ENCODE measurements at regions not wholly inside any gene's neighbourhood (a gene's known extent, or its start where the extent isn't known, plus 50 kb on each side); places are given as distances from the start of the nearest gene placed in this dataset.

DNA sequence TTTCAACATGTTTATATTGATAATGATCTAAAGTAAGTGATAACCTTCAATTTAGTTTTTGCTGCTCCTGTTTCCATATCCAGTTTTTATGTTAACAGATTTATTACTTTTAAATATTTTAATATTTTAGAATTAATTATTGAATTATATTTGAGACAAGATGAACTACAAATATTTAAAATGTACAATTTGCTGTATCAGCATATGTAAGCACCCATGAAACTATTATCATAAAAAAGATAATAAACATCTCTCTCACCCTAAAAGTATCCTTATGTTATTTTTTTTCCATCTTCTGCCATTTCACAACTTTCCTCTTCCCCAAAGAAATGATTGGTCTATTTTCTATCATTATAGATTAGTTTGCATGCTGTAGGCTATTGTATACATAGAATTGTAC lies 1426.6 kb upstream of the PRR20A start:
- H3K27ac ChIP-seq: no peak overlapping the region
- no peaks in the 10 kb centered on the region for H3K36me3 ChIP-seq
- no peaks in the 10 kb centered on the region for H3K9me3 ChIP-seq (ENCODE audit: severe bottlenecking)
- no peaks in the 10 kb centered on the region for H3K27me3 ChIP-seq (ENCODE audit: insufficient read depth, low read depth, severe bottlenecking)
- no peak overlapping the region for H3K4me3 ChIP-seq (ENCODE audit: low read depth, low read length)
- TF ChIP-seq, protein P1, sequence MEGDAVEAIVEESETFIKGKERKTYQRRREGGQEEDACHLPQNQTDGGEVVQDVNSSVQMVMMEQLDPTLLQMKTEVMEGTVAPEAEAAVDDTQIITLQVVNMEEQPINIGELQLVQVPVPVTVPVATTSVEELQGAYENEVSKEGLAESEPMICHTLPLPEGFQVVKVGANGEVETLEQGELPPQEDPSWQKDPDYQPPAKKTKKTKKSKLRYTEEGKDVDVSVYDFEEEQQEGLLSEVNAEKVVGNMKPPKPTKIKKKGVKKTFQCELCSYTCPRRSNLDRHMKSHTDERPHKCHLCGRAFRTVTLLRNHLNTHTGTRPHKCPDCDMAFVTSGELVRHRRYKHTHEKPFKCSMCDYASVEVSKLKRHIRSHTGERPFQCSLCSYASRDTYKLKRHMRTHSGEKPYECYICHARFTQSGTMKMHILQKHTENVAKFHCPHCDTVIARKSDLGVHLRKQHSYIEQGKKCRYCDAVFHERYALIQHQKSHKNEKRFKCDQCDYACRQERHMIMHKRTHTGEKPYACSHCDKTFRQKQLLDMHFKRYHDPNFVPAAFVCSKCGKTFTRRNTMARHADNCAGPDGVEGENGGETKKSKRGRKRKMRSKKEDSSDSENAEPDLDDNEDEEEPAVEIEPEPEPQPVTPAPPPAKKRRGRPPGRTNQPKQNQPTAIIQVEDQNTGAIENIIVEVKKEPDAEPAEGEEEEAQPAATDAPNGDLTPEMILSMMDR (IDR thresholded peaks at IDR 0.05; ENCODE audit: low read depth, low read length): no peak
- no peak for DNase-seq

DNA sequence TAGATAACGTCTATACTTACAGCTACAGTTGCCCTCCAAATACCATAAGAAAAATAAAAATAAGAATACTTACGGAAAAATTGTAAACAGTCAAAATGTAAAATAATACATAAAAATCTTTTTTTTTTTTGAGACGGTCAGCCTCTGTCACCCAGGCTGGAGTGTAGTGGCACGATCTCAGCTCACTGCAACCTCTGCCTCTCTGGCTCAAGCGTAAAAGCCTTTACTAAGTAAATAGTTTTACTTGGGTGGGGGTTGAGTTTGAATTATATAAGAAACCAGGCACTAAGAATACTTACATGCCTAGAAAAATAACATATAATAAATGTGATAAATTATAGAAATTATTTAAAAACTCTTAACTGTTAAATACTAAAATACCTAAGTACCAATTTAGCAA lies 1413.0 kb upstream of the PRR20A start:
- Histone ChIP-seq H3K27me3 (ENCODE audit: insufficient read depth, low read depth, severe bottlenecking) (no peaks in the 10 kb centered on the region), H3K4me3 (ENCODE audit: low read depth, low read length) (no peak overlapping the region), H3K9me3 (ENCODE audit: severe bottlenecking) (no peaks in the 10 kb centered on the region), H3K27ac (no peak overlapping the region), H3K36me3 (no peaks in the 10 kb centered on the region)
- TF ChIP-seq, protein P1 (IDR thresholded peaks at IDR 0.05; ENCODE audit: low read depth, low read length): no peak
- no peak for DNase-seq

DNA sequence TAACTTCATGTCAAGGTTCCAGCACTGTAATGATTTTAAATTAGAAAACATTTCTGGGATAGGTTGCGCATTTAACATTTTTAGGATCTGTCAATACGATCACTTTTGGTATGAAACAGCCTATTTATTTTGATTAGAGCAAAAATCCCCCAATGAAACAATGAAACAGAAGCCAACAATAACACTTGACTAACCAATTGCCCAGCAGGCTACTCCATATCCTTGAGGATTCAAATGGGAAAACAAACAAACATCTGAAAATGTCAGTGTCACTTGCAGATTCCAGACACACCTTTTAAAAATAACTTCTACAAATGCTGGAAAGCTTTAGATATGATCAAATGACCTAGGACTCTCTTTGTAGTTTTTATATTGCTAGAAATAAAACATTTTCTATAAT lies 1412.5 kb upstream of the PRR20A start:
- H3K27me3 ChIP-seq (ENCODE audit: insufficient read depth, low read depth, severe bottlenecking): no peaks in the 10 kb centered on the region
- DNase-seq: no peak
- TF ChIP-seq, protein P1 (IDR thresholded peaks at IDR 0.05; ENCODE audit: low read depth, low read length): no peak
- no peaks in the 10 kb centered on the region for H3K36me3 ChIP-seq
- H3K27ac ChIP-seq: no peak overlapping the region
- no peaks in the 10 kb centered on the region for H3K9me3 ChIP-seq (ENCODE audit: severe bottlenecking)
- no peak overlapping the region for H3K4me3 ChIP-seq (ENCODE audit: low read depth, low read length)

DNA sequence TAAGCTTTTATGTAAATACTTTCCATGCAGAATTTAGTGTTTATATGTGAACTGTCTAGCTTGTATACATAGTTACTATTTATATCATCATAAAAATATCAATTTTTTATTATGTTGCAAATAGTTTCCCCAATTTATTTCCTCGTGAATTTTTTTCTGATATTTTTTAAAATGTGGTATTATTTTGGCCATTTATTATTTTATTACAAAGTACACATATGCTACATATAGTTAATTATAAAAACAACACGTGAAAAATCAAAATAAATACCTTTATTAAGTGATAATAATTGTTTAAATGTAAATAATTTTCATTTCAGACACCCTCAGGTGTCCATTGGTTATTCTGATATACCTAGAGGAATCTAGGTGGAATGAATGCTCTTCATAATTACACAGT lies 1394.9 kb upstream of the PRR20A start:
- no peaks in the 10 kb centered on the region for H3K9me3 ChIP-seq (ENCODE audit: severe bottlenecking)

DNA sequence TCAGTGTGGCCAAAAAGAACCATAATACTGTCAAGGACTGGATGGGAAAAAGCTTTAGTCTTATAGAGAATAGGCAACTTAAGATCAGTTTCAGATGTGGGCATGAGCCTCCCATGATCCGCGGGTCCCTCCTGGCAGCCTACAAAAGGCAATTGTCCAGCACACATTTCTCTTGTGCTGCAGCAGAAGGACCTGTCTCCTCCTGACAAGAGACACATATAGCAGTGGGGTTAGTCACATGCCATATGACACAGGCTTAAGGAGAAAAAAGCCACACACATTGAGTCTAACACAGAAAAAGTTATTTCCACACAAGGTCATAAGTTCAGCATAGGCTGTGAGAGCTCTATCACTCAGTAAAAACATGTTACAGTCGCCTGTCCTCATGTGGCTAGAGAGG lies 1378.7 kb upstream of the PRR20A start:
- Histone ChIP-seq H3K27me3 (ENCODE audit: insufficient read depth, low read depth, severe bottlenecking) (no peaks in the 10 kb centered on the region), H3K36me3 (no peaks in the 10 kb centered on the region), H3K9me3 (ENCODE audit: severe bottlenecking) (no peaks in the 10 kb centered on the region), H3K27ac (no peak overlapping the region), H3K4me3 (ENCODE audit: low read depth, low read length) (no peak overlapping the region)
- DNase-seq: no peak
- TF ChIP-seq, protein P1 (IDR thresholded peaks at IDR 0.05; ENCODE audit: low read depth, low read length): no peak

More for the DNA sequence above, 1394.9 kb upstream of the PRR20A start:
- H3K27me3 ChIP-seq (ENCODE audit: insufficient read depth, low read depth, severe bottlenecking): no peaks in the 10 kb centered on the region
- no peak overlapping the region for H3K4me3 ChIP-seq (ENCODE audit: low read depth, low read length)
- no peak for DNase-seq
- no peak overlapping the region for H3K27ac ChIP-seq
- H3K36me3 ChIP-seq: no peaks in the 10 kb centered on the region
- TF ChIP-seq, protein P1 (IDR thresholded peaks at IDR 0.05; ENCODE audit: low read depth, low read length): no peak

DNA sequence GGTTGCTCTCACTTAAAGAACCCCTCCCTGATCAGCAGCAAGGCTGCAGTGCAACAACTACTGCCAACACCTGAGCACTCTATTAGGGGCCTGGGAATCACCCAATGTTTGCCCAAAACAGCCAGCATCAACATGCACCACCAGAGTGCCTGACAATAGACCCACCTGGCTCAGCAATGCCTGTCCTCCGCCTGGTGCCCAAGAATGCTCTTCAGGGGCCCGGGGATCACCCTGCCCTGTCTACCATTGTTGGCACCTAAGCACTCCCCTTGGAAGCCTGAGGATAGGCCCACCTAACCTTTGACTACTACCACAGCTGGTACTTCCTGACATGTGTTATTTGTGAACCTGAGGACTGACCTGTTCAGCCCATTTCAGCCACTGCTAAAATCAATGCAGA lies 1363.1 kb upstream of the PRR20A start:
- H3K27ac ChIP-seq: no peak overlapping the region
- H3K4me3 ChIP-seq (ENCODE audit: low read depth, low read length): no peak overlapping the region
- H3K9me3 ChIP-seq (ENCODE audit: severe bottlenecking): no peaks in the 10 kb centered on the region
- no peaks in the 10 kb centered on the region for H3K36me3 ChIP-seq
- DNase-seq: no peak
- TF ChIP-seq, protein P1 (IDR thresholded peaks at IDR 0.05; ENCODE audit: low read depth, low read length): no peak
- no peaks in the 10 kb centered on the region for H3K27me3 ChIP-seq (ENCODE audit: insufficient read depth, low read depth, severe bottlenecking)
